LNCaP clone FGC (cell line): ENCODE measurements at regions not wholly inside any gene's neighbourhood (a gene's known extent, or its start where the extent isn't known, plus 50 kb on each side); places are given as distances from the start of the nearest gene placed in this dataset.
"Not testable (repeated sequence)": the region's sequence is repeated elsewhere in the genome, so short reads cannot be mapped to it uniquely, and the experiment has no call there.

ENCODE experiments used
- DNase-seq: peaks from one replicate; pipeline ENCODE4 v3.0.0-alpha.2; 2011; ENCODE audit warnings: low read depth
- H3K4me3 ChIP-seq: 2 replicates; pipeline ENCODE4 v1.5.1; 2011; ENCODE audit warnings: mild to moderate bottlenecking, low read depth, low read length, control low read depth
- CTCF ChIP-seq: IDR thresholded peaks from 2 replicates; pipeline ENCODE4 v1.5.1; 2012; ENCODE audit warnings: mild to moderate bottlenecking; ENCODE audit not compliant: control insufficient read depth, insufficient read depth; ENCODE audit errors: extremely low read depth

- no peak for DNase-seq
- TF ChIP-seq CTCF: no peak
- H3K4me3 ChIP-seq: no peak overlapping the region
Measured at GRCh38 chr3:135649361-135649760, 316.2 kb upstream of the PPP2R3A start.

GRCh38 chr3:135650309-135650708 is 315.2 kb upstream of the PPP2R3A start:
- no peak for TF ChIP-seq CTCF
- no peak overlapping the region for H3K4me3 ChIP-seq
- DNase-seq: no peak

GRCh38 chr3:135652388-135652787 is 313.1 kb upstream of the PPP2R3A start:
- DNase-seq: no peak
- TF ChIP-seq CTCF: no peak
- no peak overlapping the region for H3K4me3 ChIP-seq

- DNase-seq: no peak
- TF ChIP-seq CTCF: no peak
Measured at GRCh38 chr3:135655328-135655727, 310.2 kb upstream of the PPP2R3A start.

GRCh38 chr3:135658451-135658850 is 307.1 kb upstream of the PPP2R3A start:
- not testable (repeated sequence) for DNase-seq, H3K4me3 ChIP-seq

More at GRCh38 chr3:135655328-135655727, 310.2 kb upstream of the PPP2R3A start:
- no peak overlapping the region for H3K4me3 ChIP-seq

GRCh38 chr3:135667061-135667460 is 298.5 kb upstream of the PPP2R3A start:
- H3K4me3 ChIP-seq: no peak overlapping the region
- no peak for DNase-seq
- TF ChIP-seq CTCF: no peak

GRCh38 chr3:135674508-135674907 is 291.0 kb upstream of the PPP2R3A start:
- DNase-seq: no peak
- no peak for TF ChIP-seq CTCF
- H3K4me3 ChIP-seq: no peak overlapping the region
